Neural crest cell (in vitro differentiated cells): ENCODE measurements at regions not wholly inside any gene's neighbourhood (a gene's known extent, or its start where the extent isn't known, plus 50 kb on each side); places are given as distances from the start of the nearest gene placed in this dataset.

Experiments used
- DNase-seq: peaks from one replicate; pipeline ENCODE4 v3.0.0; 2021; ENCODE audit warnings: low read depth, mixed read lengths, low spot score
- H3K27ac Mint-ChIP-seq: one replicate; pipeline ENCODE4 v1.8.0; 2021; ENCODE audit warnings: mild to moderate bottlenecking, mixed read lengths; ENCODE audit not compliant: unreplicated experiment
- H3K27me3 Mint-ChIP-seq: 2 replicates; pipeline ENCODE4 v1.8.0; 2021; ENCODE audit warnings: low read depth, mild to moderate bottlenecking, mixed read lengths
- H3K36me3 Mint-ChIP-seq: 2 replicates; pipeline ENCODE4 v1.8.0; 2021; ENCODE audit warnings: low read depth, mild to moderate bottlenecking, mixed read lengths
- H3K4me1 Mint-ChIP-seq: 2 replicates; pipeline ENCODE4 v1.8.0; 2021; ENCODE audit warnings: mixed read lengths
- H3K4me3 Mint-ChIP-seq: one replicate; pipeline ENCODE4 v1.8.0; 2021; ENCODE audit warnings: mild to moderate bottlenecking, mixed read lengths
- H3K9me3 Mint-ChIP-seq: 2 replicates; pipeline ENCODE4 v1.8.0; 2021; ENCODE audit warnings: mixed read lengths
- TF ChIP-seq, protein P1 (sequence below): fragments of 200-600 bp; sonication (generic); conservative IDR thresholded peaks from 2 replicates; pipeline ENCODE4 v1.5.0; 2021; ENCODE audit warnings: antibody characterized with exemption, mild to moderate bottlenecking

GRCh38 chr4:180485407-180485806 lies 1757.8 kb upstream of the TENM3 start:
- Mint-ChIP-seq H3K9me3 (peaks cover 3% of the 10 kb centered on the region), H3K4me3 (no peak overlapping the region), H3K4me1 (no peaks in the 10 kb centered on the region), H3K36me3 (no peaks in the 10 kb centered on the region), H3K27ac (no peak overlapping the region), H3K27me3 (no peaks in the 10 kb centered on the region)
- TF ChIP-seq, protein P1, sequence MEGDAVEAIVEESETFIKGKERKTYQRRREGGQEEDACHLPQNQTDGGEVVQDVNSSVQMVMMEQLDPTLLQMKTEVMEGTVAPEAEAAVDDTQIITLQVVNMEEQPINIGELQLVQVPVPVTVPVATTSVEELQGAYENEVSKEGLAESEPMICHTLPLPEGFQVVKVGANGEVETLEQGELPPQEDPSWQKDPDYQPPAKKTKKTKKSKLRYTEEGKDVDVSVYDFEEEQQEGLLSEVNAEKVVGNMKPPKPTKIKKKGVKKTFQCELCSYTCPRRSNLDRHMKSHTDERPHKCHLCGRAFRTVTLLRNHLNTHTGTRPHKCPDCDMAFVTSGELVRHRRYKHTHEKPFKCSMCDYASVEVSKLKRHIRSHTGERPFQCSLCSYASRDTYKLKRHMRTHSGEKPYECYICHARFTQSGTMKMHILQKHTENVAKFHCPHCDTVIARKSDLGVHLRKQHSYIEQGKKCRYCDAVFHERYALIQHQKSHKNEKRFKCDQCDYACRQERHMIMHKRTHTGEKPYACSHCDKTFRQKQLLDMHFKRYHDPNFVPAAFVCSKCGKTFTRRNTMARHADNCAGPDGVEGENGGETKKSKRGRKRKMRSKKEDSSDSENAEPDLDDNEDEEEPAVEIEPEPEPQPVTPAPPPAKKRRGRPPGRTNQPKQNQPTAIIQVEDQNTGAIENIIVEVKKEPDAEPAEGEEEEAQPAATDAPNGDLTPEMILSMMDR, result no peak
- no peak for DNase-seq

GRCh38 chr4:180486342-180486741 lies 1756.9 kb upstream of the TENM3 start:
- Mint-ChIP-seq H3K4me1 (no peaks in the 10 kb centered on the region), H3K27ac (no peak overlapping the region), H3K36me3 (no peaks in the 10 kb centered on the region), H3K9me3 (peaks cover 3% of the 10 kb centered on the region), H3K4me3 (no peak overlapping the region), H3K27me3 (no peaks in the 10 kb centered on the region)
- TF ChIP-seq, protein P1, result no peak
- DNase-seq, result no peak

DNA sequence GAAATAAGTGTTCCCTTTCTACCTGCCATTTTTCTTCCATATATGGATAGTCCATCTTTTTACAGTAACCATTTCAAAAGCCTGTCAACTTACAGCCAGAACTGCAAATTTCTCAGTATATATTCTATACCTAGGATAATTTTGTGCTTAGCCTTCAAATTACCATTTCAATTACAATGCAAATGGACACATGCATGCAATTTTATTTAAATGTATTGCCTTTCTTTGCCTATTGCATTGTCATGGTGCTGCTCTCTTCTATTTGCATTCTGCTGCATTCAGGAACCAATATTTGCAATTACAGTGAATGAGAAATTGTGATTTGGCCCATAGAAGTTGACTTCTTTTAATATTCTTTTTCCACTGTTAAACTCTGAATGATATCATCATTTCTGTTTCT lies 1753.4 kb upstream of the TENM3 start:
- Mint-ChIP-seq H3K36me3 (no peaks in the 10 kb centered on the region), H3K4me1 (no peaks in the 10 kb centered on the region), H3K27ac (no peak overlapping the region), H3K4me3 (no peak overlapping the region), H3K27me3 (no peaks in the 10 kb centered on the region), H3K9me3 (peaks cover 3% of the 10 kb centered on the region)
- TF ChIP-seq, protein P1, result no peak
- DNase-seq, result no peak

DNA sequence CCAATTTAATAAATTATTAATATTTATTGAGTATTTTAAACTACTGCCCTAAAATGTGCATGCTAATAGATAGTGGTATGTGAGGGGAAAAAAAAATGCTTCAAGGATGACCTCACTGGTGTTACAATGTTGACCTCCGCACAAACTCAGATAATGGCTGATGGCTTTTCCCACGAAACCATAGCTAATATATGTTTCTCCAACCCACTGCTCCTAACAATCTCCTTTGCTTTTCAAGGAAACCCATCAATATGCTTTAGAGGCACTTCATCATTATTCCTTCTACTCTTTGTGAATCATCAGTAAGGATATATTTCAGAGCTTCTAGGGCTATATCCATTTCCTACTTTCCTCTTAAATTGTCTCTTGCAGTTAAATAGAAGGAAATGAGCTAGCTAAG lies 1752.0 kb upstream of the TENM3 start:
- Mint-ChIP-seq H3K9me3 (peaks cover 3% of the 10 kb centered on the region), H3K4me1 (no peaks in the 10 kb centered on the region), H3K27me3 (no peaks in the 10 kb centered on the region), H3K27ac (no peak overlapping the region), H3K36me3 (no peaks in the 10 kb centered on the region), H3K4me3 (no peak overlapping the region)
- no peak for DNase-seq
- TF ChIP-seq, protein P1, result no peak

GRCh38 chr4:180493299-180493698 lies 1749.9 kb upstream of the TENM3 start:
- Mint-ChIP-seq H3K27ac (no peak overlapping the region), H3K9me3 (no peaks in the 10 kb centered on the region), H3K4me3 (no peak overlapping the region), H3K4me1 (no peaks in the 10 kb centered on the region), H3K27me3 (no peaks in the 10 kb centered on the region), H3K36me3 (no peaks in the 10 kb centered on the region)
- TF ChIP-seq, protein P1, result no peak
- DNase-seq, result no peak

- TF ChIP-seq, protein P1, result no peak
- no peak overlapping the region for H3K27ac Mint-ChIP-seq
- no peak overlapping the region for H3K4me3 Mint-ChIP-seq
- DNase-seq, result no peak
- no peaks in the 10 kb centered on the region for H3K36me3 Mint-ChIP-seq
- H3K9me3 Mint-ChIP-seq, result no peaks in the 10 kb centered on the region
- peaks cover 3% of the 10 kb centered on the region for H3K27me3 Mint-ChIP-seq
- H3K4me1 Mint-ChIP-seq, result no peaks in the 10 kb centered on the region
Observed at GRCh38 chr4:180500154-180500553, 1743.0 kb upstream of the TENM3 start.
